Natural killer cell (primary cell): ENCODE measurements at regions not wholly inside any gene's neighbourhood (a gene's known extent, or its start where the extent isn't known, plus 50 kb on each side); places are given as distances from the start of the nearest gene placed in this dataset.

ENCODE experiments used
- ATAC-seq, 3 donors: fragments of 150-1000 bp in 2 of 3; fragments of 200-7000 bp in 1 of 3; cut with Tn5 transposase; 1 replicate in 1 of 3; 2 replicates in 2 of 3; pipeline ENCODE4 v1.10.0; 2021; ENCODE audit warnings: mild to moderate bottlenecking in 2 of 3, moderate library complexity in 2 of 3
- DNase-seq, 2 donors: peaks; one replicate each; pipeline versions ENCODE4 v3.0.0 to v3.0.0-alpha.2; 2013 to 2021; ENCODE audit warnings: mixed read lengths in 1 of 2
- H3K27ac ChIP-seq: one replicate; pipeline ENCODE4 v1.5.1; 2013; ENCODE audit warnings: mild to moderate bottlenecking, low read length
- H3K27me3 ChIP-seq: one replicate; pipeline ENCODE4 v1.6.1; 2013; ENCODE audit warnings: low read length; ENCODE audit not compliant: control insufficient read depth, insufficient read depth
- H3K36me3 ChIP-seq: one replicate; pipeline ENCODE4 v1.6.1; 2013; ENCODE audit warnings: low read length; ENCODE audit not compliant: control insufficient read depth, insufficient read depth
- H3K4me1 ChIP-seq: one replicate; pipeline ENCODE4 v1.6.1; 2013; ENCODE audit warnings: low read length; ENCODE audit not compliant: control insufficient read depth, insufficient read depth
- H3K4me3 ChIP-seq: one replicate; pipeline ENCODE4 v1.5.1; 2013; ENCODE audit warnings: low read length
- H3K9me3 ChIP-seq: one replicate; pipeline ENCODE4 v1.6.1; 2013; ENCODE audit warnings: low read length; ENCODE audit not compliant: control insufficient read depth, insufficient read depth
- H3K27ac Mint-ChIP-seq, 2 donors: one replicate each; pipeline ENCODE4 v1.8.0; 2022; ENCODE audit warnings: mild to moderate bottlenecking in 2 of 2, mixed read lengths in 2 of 2, moderate library complexity in 1 of 2
- H3K27me3 Mint-ChIP-seq, 2 donors: one replicate each; pipeline ENCODE4 v1.8.0; 2022; ENCODE audit warnings: low read depth in 2 of 2, mixed read lengths in 2 of 2
- H3K36me3 Mint-ChIP-seq: one replicate; pipeline ENCODE4 v1.8.0; 2022; ENCODE audit warnings: mixed read lengths
- H3K4me1 Mint-ChIP-seq, 2 donors: one replicate each; pipeline ENCODE4 v1.8.0; 2022; ENCODE audit warnings: mixed read lengths in 2 of 2
- H3K4me3 Mint-ChIP-seq: one replicate; pipeline ENCODE4 v1.8.0; 2022; ENCODE audit warnings: mild to moderate bottlenecking, moderate library complexity, mixed read lengths
- H3K9me3 Mint-ChIP-seq, 2 donors: one replicate each; pipeline ENCODE4 v1.8.0; 2022; ENCODE audit warnings: mixed read lengths in 2 of 2
- CTCF ChIP-seq: fragments of 200-600 bp; IDR thresholded peaks from one replicate; pipeline ENCODE4 v1.8.0; 2022; ENCODE audit warnings: antibody characterized with exemption
- WGBS: methylation state at CpG from one replicate; pipeline ENCODE4 v1.1.7; 2013; ENCODE audit warnings: missing lambda C conversion rate; ENCODE audit not compliant: insufficient coverage; 5-methylcytosine and 5-hydroxymethylcytosine counted together
- intact Hi-C: fragments of 100-400 bp; cut with micrococcal nuclease; formaldehyde crosslinking; loops from one replicate; pipeline ENCODE4 v1.14.2; 2022

GRCh38 chr1:170470121-170470520 is 61.8 kb upstream of the GORAB start:
- no peak overlapping the region for H3K4me3 Mint-ChIP-seq
- WGBS, result no CpG with 5 or more reads among the region's 1 CpG
- no peaks in the 10 kb centered on the region for H3K36me3 ChIP-seq
- H3K4me1 ChIP-seq, result no peaks in the 10 kb centered on the region
- H3K36me3 Mint-ChIP-seq, result no peaks in the 10 kb centered on the region
- H3K27me3 ChIP-seq, result peaks cover 4% of the 10 kb centered on the region
- H3K27ac Mint-ChIP-seq, result no peak overlapping the region
- no peaks in the 10 kb centered on the region for H3K9me3 ChIP-seq
- DNase-seq (no peak), ATAC-seq (no peak)
- H3K27me3 Mint-ChIP-seq, result peaks cover 0 to 4% of the 10 kb centered on the region in 2 donors
- no peaks in the 10 kb centered on the region for H3K9me3 Mint-ChIP-seq
- intact Hi-C loops, result no loop called here
- H3K4me1 Mint-ChIP-seq, result no peaks in the 10 kb centered on the region
- no peak overlapping the region for H3K4me3 ChIP-seq
- no peak for TF ChIP-seq CTCF
- no peak overlapping the region for H3K27ac ChIP-seq

GRCh38 chr1:170471398-170472053 is 60.4 kb upstream of the GORAB start:
- no peaks in the 10 kb centered on the region for H3K9me3 ChIP-seq
- 100% methylated on average over 1 of the region's 1 CpG for WGBS
- no peak overlapping the region for H3K27ac ChIP-seq
- peaks cover 0 to 4% of the 10 kb centered on the region in 2 donors for H3K27me3 Mint-ChIP-seq
- DNase-seq (no peak), ATAC-seq (no peak)
- H3K4me3 ChIP-seq, result no peak overlapping the region
- TF ChIP-seq CTCF, result no peak
- H3K36me3 Mint-ChIP-seq, result no peaks in the 10 kb centered on the region
- H3K9me3 Mint-ChIP-seq, result no peaks in the 10 kb centered on the region
- H3K4me3 Mint-ChIP-seq, result no peak overlapping the region
- intact Hi-C loops, result no loop called here
- H3K4me1 ChIP-seq, result no peaks in the 10 kb centered on the region
- H3K36me3 ChIP-seq, result no peaks in the 10 kb centered on the region
- H3K4me1 Mint-ChIP-seq, result no peaks in the 10 kb centered on the region
- H3K27ac Mint-ChIP-seq, result no peak overlapping the region
- peaks cover 4% of the 10 kb centered on the region for H3K27me3 ChIP-seq

GRCh38 chr1:170481000-170481399 is 51.0 kb upstream of the GORAB start:
- intact Hi-C loops, result no loop called here
- Histone ChIP-seq H3K9me3 (no peaks in the 10 kb centered on the region), H3K27ac (no peak overlapping the region), H3K27me3 (no peaks in the 10 kb centered on the region), H3K36me3 (no peaks in the 10 kb centered on the region), H3K4me3 (no peak overlapping the region), H3K4me1 (no peaks in the 10 kb centered on the region)
- no peak overlapping the region for H3K27ac Mint-ChIP-seq
- TF ChIP-seq CTCF, result no peak
- DNase-seq (no peak), ATAC-seq (no peak)
- no peaks in the 10 kb centered on the region for H3K36me3 Mint-ChIP-seq
- H3K27me3 Mint-ChIP-seq, result no peaks in the 10 kb centered on the region
- no peak overlapping the region for H3K4me3 Mint-ChIP-seq
- no peaks in the 10 kb centered on the region for H3K9me3 Mint-ChIP-seq
- H3K4me1 Mint-ChIP-seq, result no peaks in the 10 kb centered on the region
